ENCODE measurements at regions not wholly inside any gene's neighbourhood (a gene's known extent, or its start where the extent isn't known, plus 50 kb on each side); places are given as distances from the start of the nearest gene placed in this dataset.

- Mint-ChIP-seq H3K27me3 (no peaks in the 10 kb centered on the region), H3K4me3 (ENCODE audit: low read depth) (no peak overlapping the region), H3K27ac (no peak overlapping the region), H3K9me3 (ENCODE audit: low read depth) (no peaks in the 10 kb centered on the region), H3K4me1 (ENCODE audit: low read depth) (no peaks in the 10 kb centered on the region), H3K36me3 (ENCODE audit: insufficient read depth) (no peaks in the 10 kb centered on the region)
- DNase-seq (ENCODE audit: low spot score, unreplicated experiment), result no peak
- TF ChIP-seq CTCF (IDR thresholded peaks at IDR 0.05; ENCODE audit: unreplicated experiment), result no peak
Measured at GRCh38 chr6:50471041-50471440, 242.3 kb upstream of the TFAP2D start.

GRCh38 chr6:50510361-50510760 lies 203.0 kb upstream of the TFAP2D start:
- H3K4me1 Mint-ChIP-seq (ENCODE audit: low read depth), result no peaks in the 10 kb centered on the region
- no peak overlapping the region for H3K4me3 Mint-ChIP-seq (ENCODE audit: low read depth)
- H3K9me3 Mint-ChIP-seq (ENCODE audit: low read depth), result no peaks in the 10 kb centered on the region
- no peaks in the 10 kb centered on the region for H3K27me3 Mint-ChIP-seq
- no peaks in the 10 kb centered on the region for H3K36me3 Mint-ChIP-seq (ENCODE audit: insufficient read depth)
- H3K27ac Mint-ChIP-seq, result no peak overlapping the region
- no peak for TF ChIP-seq CTCF (IDR thresholded peaks at IDR 0.05; ENCODE audit: unreplicated experiment)
- no peak for DNase-seq (ENCODE audit: low spot score, unreplicated experiment)

- no peak for TF ChIP-seq CTCF (IDR thresholded peaks at IDR 0.05; ENCODE audit: unreplicated experiment)
- no peaks in the 10 kb centered on the region for H3K36me3 Mint-ChIP-seq (ENCODE audit: insufficient read depth)
Measured at GRCh38 chr6:50520326-50521266, 192.7 kb upstream of the TFAP2D start.

GRCh38 chr6:50524341-50524740 lies 189.0 kb upstream of the TFAP2D start:
- H3K4me3 Mint-ChIP-seq (ENCODE audit: low read depth), result no peak overlapping the region
- H3K4me1 Mint-ChIP-seq (ENCODE audit: low read depth), result no peaks in the 10 kb centered on the region
- H3K9me3 Mint-ChIP-seq (ENCODE audit: low read depth), result no peaks in the 10 kb centered on the region
- no peaks in the 10 kb centered on the region for H3K27me3 Mint-ChIP-seq
- no peak for DNase-seq (ENCODE audit: low spot score, unreplicated experiment)
- no peak overlapping the region for H3K27ac Mint-ChIP-seq
- TF ChIP-seq CTCF (IDR thresholded peaks at IDR 0.05; ENCODE audit: unreplicated experiment), result no peak
- H3K36me3 Mint-ChIP-seq (ENCODE audit: insufficient read depth), result no peaks in the 10 kb centered on the region

More at GRCh38 chr6:50520326-50521266, 192.7 kb upstream of the TFAP2D start:
- H3K9me3 Mint-ChIP-seq (ENCODE audit: low read depth), result no peaks in the 10 kb centered on the region
- H3K27ac Mint-ChIP-seq, result no peak overlapping the region
- no peaks in the 10 kb centered on the region for H3K27me3 Mint-ChIP-seq
- H3K4me1 Mint-ChIP-seq (ENCODE audit: low read depth), result no peaks in the 10 kb centered on the region
- DNase-seq (ENCODE audit: low spot score, unreplicated experiment), result no peak
- H3K4me3 Mint-ChIP-seq (ENCODE audit: low read depth), result no peak overlapping the region

- Mint-ChIP-seq H3K27ac (no peak overlapping the region), H3K9me3 (ENCODE audit: low read depth) (no peaks in the 10 kb centered on the region), H3K27me3 (no peaks in the 10 kb centered on the region), H3K36me3 (ENCODE audit: insufficient read depth) (no peaks in the 10 kb centered on the region), H3K4me1 (ENCODE audit: low read depth) (no peaks in the 10 kb centered on the region), H3K4me3 (ENCODE audit: low read depth) (no peak overlapping the region)
- TF ChIP-seq CTCF (IDR thresholded peaks at IDR 0.05; ENCODE audit: unreplicated experiment), result no peak
- no peak for DNase-seq (ENCODE audit: low spot score, unreplicated experiment)
Measured at GRCh38 chr6:50527985-50528384, 185.3 kb upstream of the TFAP2D start.
